DND-41 (cell line): ENCODE measurements at regions not wholly inside any gene's neighbourhood (a gene's known extent, or its start where the extent isn't known, plus 50 kb on each side); places are given as distances from the start of the nearest gene placed in this dataset.

ENCODE experiments used
- ATAC-seq: fragments of 200-7000 bp; cut with Tn5 transposase; 3 replicates; pipeline ENCODE4 v1.9.1; 2021; ENCODE audit warnings: low read depth; ENCODE audit not compliant: insufficient read depth
- DNase-seq: peaks from one replicate; pipeline ENCODE4 v3.0.0-alpha.2; 2020
- H2AFZ ChIP-seq: 2 replicates; pipeline ENCODE4 v1.6.0; 2012; ENCODE audit warnings: low read depth, low read length
- H3K27ac ChIP-seq: 2 replicates; pipeline ENCODE4 v1.5.1; 2012; ENCODE audit warnings: low read length, inconsistent platforms
- H3K27me3 ChIP-seq: fragments of 200-600 bp; sonication (generic); 2 replicates; pipeline ENCODE4 v1.6.0; 2012; ENCODE audit warnings: low read length, mild to moderate bottlenecking, inconsistent platforms; ENCODE audit not compliant: insufficient read depth, poor library complexity
- H3K36me3 ChIP-seq: 2 replicates; pipeline ENCODE4 v1.5.1; 2012; ENCODE audit warnings: low read length, inconsistent platforms; ENCODE audit not compliant: insufficient read depth
- H3K4me1 ChIP-seq: 2 replicates; pipeline ENCODE4 v1.5.1; 2012; ENCODE audit warnings: mild to moderate bottlenecking, low read length; ENCODE audit not compliant: insufficient read depth
- H3K4me2 ChIP-seq: 2 replicates; pipeline ENCODE4 v1.6.0; 2012; ENCODE audit warnings: mild to moderate bottlenecking, moderate library complexity, low read length, inconsistent platforms; ENCODE audit not compliant: insufficient read depth
- H3K4me3 ChIP-seq, 2 experiments: fragments of 200-600 bp in 1 of 2; shearing (Covaris generic) in 1 of 2; 2 replicates each; pipeline ENCODE4 v1.5.1; 2012 to 2016; ENCODE audit warnings: inconsistent platforms in 2 of 2, low read length in 2 of 2, mild to moderate bottlenecking in 2 of 2, low read depth in 1 of 2, moderate library complexity in 1 of 2
- H3K79me2 ChIP-seq: 2 replicates; pipeline ENCODE4 v1.6.0; 2012; ENCODE audit warnings: low read length, inconsistent platforms; ENCODE audit not compliant: insufficient read depth
- H3K9ac ChIP-seq: 2 replicates; pipeline ENCODE4 v1.6.0; 2012; ENCODE audit warnings: low read depth, mild to moderate bottlenecking, inconsistent platforms, low read length, moderate library complexity
- H3K9me3 ChIP-seq: 2 replicates; pipeline ENCODE4 v1.5.1; 2012; ENCODE audit warnings: low read length, moderate library complexity, mild to moderate bottlenecking, inconsistent platforms; ENCODE audit not compliant: insufficient read depth, severe bottlenecking
- H4K20me1 ChIP-seq: 2 replicates; pipeline ENCODE4 v1.6.0; 2012; ENCODE audit warnings: low read length; ENCODE audit not compliant: insufficient read depth
- CTCF ChIP-seq: IDR thresholded peaks from 2 replicates; pipeline ENCODE4 v1.5.1; 2012; ENCODE audit warnings: borderline replicate concordance, low read length, moderate library complexity, mild to moderate bottlenecking; ENCODE audit not compliant: poor library complexity, severe bottlenecking; ENCODE audit errors: extremely low read depth
- EZH2 ChIP-seq: IDR thresholded peaks from 3 replicates; pipeline ENCODE4 v1.6.1; 2012; ENCODE audit warnings: borderline replicate concordance, low read depth, mild to moderate bottlenecking, moderate library complexity, low read length, inconsistent platforms; ENCODE audit not compliant: severe bottlenecking

GRCh38 chr2:225207471-225207870, 165.2 kb upstream of the DOCK10 start:
- H4K20me1 ChIP-seq = no peaks in the 10 kb centered on the region
- H2AFZ ChIP-seq = no peak overlapping the region
- no peaks in the 10 kb centered on the region for H3K4me1 ChIP-seq
- H3K27ac ChIP-seq = no peak overlapping the region
- no peaks in the 10 kb centered on the region for H3K9me3 ChIP-seq
- H3K27me3 ChIP-seq = no peaks in the 10 kb centered on the region
- H3K4me2 ChIP-seq = no peak overlapping the region
- no peaks in the 10 kb centered on the region for H3K36me3 ChIP-seq
- H3K79me2 ChIP-seq = no peaks in the 10 kb centered on the region
- no peak overlapping the region for H3K9ac ChIP-seq
- ATAC-seq (no peak), DNase-seq (no peak)
- H3K4me3 ChIP-seq = no peak overlapping the region
- TF ChIP-seq EZH2 = no peak
- no peak for TF ChIP-seq CTCF

GRCh38 chr2:225207043-225207442, 164.8 kb upstream of the DOCK10 start:
- Histone ChIP-seq H3K79me2 (no peaks in the 10 kb centered on the region), H3K27me3 (no peaks in the 10 kb centered on the region), H3K9ac (no peak overlapping the region), H2AFZ (no peak overlapping the region), H3K4me2 (no peak overlapping the region), H3K4me3 (no peak overlapping the region), H4K20me1 (no peaks in the 10 kb centered on the region), H3K9me3 (no peaks in the 10 kb centered on the region), H3K27ac (no peak overlapping the region), H3K36me3 (no peaks in the 10 kb centered on the region), H3K4me1 (no peaks in the 10 kb centered on the region)
- no peak for ATAC-seq
- no peak for DNase-seq
- TF ChIP-seq EZH2 = no peak
- TF ChIP-seq CTCF = no peak

- no peaks in the 10 kb centered on the region for H4K20me1 ChIP-seq
- ATAC-seq (no peak), DNase-seq (no peak)
- H3K4me2 ChIP-seq = no peak overlapping the region
- no peaks in the 10 kb centered on the region for H3K4me1 ChIP-seq
- TF ChIP-seq CTCF (no peak), EZH2 (no peak)
- no peaks in the 10 kb centered on the region for H3K9me3 ChIP-seq
- H3K27ac ChIP-seq = no peak overlapping the region
- peaks cover 2% of the 10 kb centered on the region for H3K27me3 ChIP-seq
- H3K4me3 ChIP-seq = no peak overlapping the region
- H2AFZ ChIP-seq = no peak overlapping the region
- no peaks in the 10 kb centered on the region for H3K36me3 ChIP-seq
- H3K9ac ChIP-seq = no peak overlapping the region
- H3K79me2 ChIP-seq = no peaks in the 10 kb centered on the region
Measured at GRCh38 chr2:225196579-225196978, 154.3 kb upstream of the DOCK10 start.

GRCh38 chr2:225192869-225193268, 150.6 kb upstream of the DOCK10 start:
- TF ChIP-seq CTCF (no peak), EZH2 (no peak)
- DNase-seq = no peak

More at GRCh38 chr2:225192869-225193268, 150.6 kb upstream of the DOCK10 start:
- Histone ChIP-seq H3K36me3 (no peaks in the 10 kb centered on the region), H3K9me3 (no peaks in the 10 kb centered on the region), H3K79me2 (no peaks in the 10 kb centered on the region), H3K27me3 (peaks cover 2% of the 10 kb centered on the region), H2AFZ (no peak overlapping the region), H4K20me1 (no peaks in the 10 kb centered on the region), H3K4me3 (no peak overlapping the region), H3K9ac (no peak overlapping the region), H3K4me2 (no peak overlapping the region), H3K27ac (no peak overlapping the region), H3K4me1 (no peaks in the 10 kb centered on the region)
- ATAC-seq = no peak
